ENCODE measurements at regions not wholly inside any gene's neighbourhood (a gene's known extent, or its start where the extent isn't known, plus 50 kb on each side); places are given as distances from the start of the nearest gene placed in this dataset.

- no TSS peak for BruUV-seq (replicated peaks)
- Histone ChIP-seq H3K4me3 (ENCODE audit: insufficient read depth, low read depth, low read length) (no peak overlapping the region), H3K9me3 (ENCODE audit: control insufficient read depth, insufficient read depth, low read length) (peaks cover 17% of the 10 kb centered on the region), H3K4me1 (ENCODE audit: control insufficient read depth, insufficient read depth, low read length) (no peaks in the 10 kb centered on the region), H3K36me3 (ENCODE audit: control insufficient read depth, insufficient read depth, low read length) (no peaks in the 10 kb centered on the region), H3K4me2 (ENCODE audit: low read depth, low read length) (no peak overlapping the region), H3K9ac (ENCODE audit: low read depth, low read length) (no peak overlapping the region), H2BK120ac (ENCODE audit: low read depth, low read length) (no peak overlapping the region), H4K20me1 (ENCODE audit: insufficient read depth, low read length) (no peaks in the 10 kb centered on the region), H3K27me3 (ENCODE audit: control insufficient read depth, insufficient read depth, low read length) (no peaks in the 10 kb centered on the region), H3K23ac (ENCODE audit: low read depth, low read length) (no peak overlapping the region), H2AK9ac (replicated peaks; ENCODE audit: low read depth, low read length, poor library complexity) (no peak overlapping the region), H3K14ac (replicated peaks; ENCODE audit: low read depth, low read length) (no peak overlapping the region), H4K8ac (ENCODE audit: low read depth in 2 of 2, low read length in 2 of 2) (no peak overlapping the region), H4K91ac (ENCODE audit: insufficient read depth, low read depth, low read length) (no peak overlapping the region), H3K27ac (ENCODE audit: insufficient read depth, low read length) (no peak overlapping the region), H2AK5ac (ENCODE audit: low read depth, low read length) (no peak overlapping the region), H2AFZ (replicated peaks; ENCODE audit: low read length, poor library complexity) (no peak overlapping the region), H2BK20ac (ENCODE audit: low read depth, low read length) (no peak overlapping the region), H4K5ac (ENCODE audit: low read depth, low read length) (no peak overlapping the region), H2BK5ac (ENCODE audit: low read depth, low read length, poor library complexity, severe bottlenecking) (no peak overlapping the region), H3K56ac (ENCODE audit: extremely low read depth, insufficient read depth, low read length) (no peak overlapping the region), H3K4ac (ENCODE audit: low read depth, low read length) (no peak overlapping the region), H3K79me1 (ENCODE audit: low read depth in 1 of 2, low read length in 2 of 2) (no peaks in the 10 kb centered on the region), H3K9me1 (ENCODE audit: insufficient read depth, low read length) (no peaks in the 10 kb centered on the region), H2BK15ac (ENCODE audit: low read depth, low read length) (no peak overlapping the region), H3K18ac (ENCODE audit: low read depth, low read length) (no peak overlapping the region)
- ATAC-seq (ENCODE audit: low read depth): no peak
- intact Hi-C loops (cut with micrococcal nuclease) (no loop called here), dilution Hi-C loops (cut with HindIII; ENCODE audit: low sequenced_read_pairs, unreplicated experiment) (no loop called here), in situ Hi-C loops (cut with MboI; ENCODE audit: low sequenced_read_pairs) (no loop called here)
- no CpG with 5 or more reads among the region's 3 CpGs for WGBS, 2 experiments (ENCODE audit: extremely low coverage in 2 of 2, insufficient read length in 1 of 2)
- POLR2A ChIA-PET (ENCODE audit: unreplicated experiment): no interaction called here
- CTCF ChIA-PET: no interaction called here
- DNase-seq: no peak
- TF ChIP-seq RAD21 (IDR thresholded peaks at IDR 0.05; ENCODE audit: low read length) (no peak), CHD1 (IDR thresholded peaks at IDR 0.05; ENCODE audit: low read depth, low read length) (no peak), ELK1 (IDR thresholded peaks at IDR 0.05; ENCODE audit: borderline replicate concordance, low read depth, low read length) (no peak), POLR2A (IDR thresholded peaks at IDR 0.05; ENCODE audit: low read depth, low read length) (no peak), RFX5 (IDR thresholded peaks at IDR 0.05; ENCODE audit: low read depth, low read length) (no peak), USF2 (IDR thresholded peaks at IDR 0.05; ENCODE audit: low read depth, low read length) (no peak), MAZ (IDR thresholded peaks at IDR 0.05; ENCODE audit: borderline replicate concordance, low read depth, low read length) (no peak), NFE2L2 (IDR thresholded peaks at IDR 0.05; ENCODE audit: low read depth, low read length) (no peak), MXI1 (IDR thresholded peaks at IDR 0.05; ENCODE audit: borderline replicate concordance, low read depth, low read length) (no peak), CEBPB (IDR thresholded peaks at IDR 0.05; ENCODE audit: low read depth, low read length) (no peak), RCOR1 (IDR thresholded peaks at IDR 0.05; ENCODE audit: insufficient replicate concordance, low read length) (no peak), BHLHE40 (IDR thresholded peaks at IDR 0.05; ENCODE audit: low read depth, low read length) (no peak)
These were observed 149.3 kb upstream of the DPP6 start for GRCh38 chr7:153902862-153903261.
